ENCODE measurements at regions not wholly inside any gene's neighbourhood (a gene's known extent, or its start where the extent isn't known, plus 50 kb on each side); places are given as distances from the start of the nearest gene placed in this dataset.
"Not testable (repeated sequence)": the region's sequence is repeated elsewhere in the genome, so short reads cannot be mapped to it uniquely, and the experiment has no call there.

- H3K4me3 ChIP-seq (ENCODE audit: low read length) = no peak overlapping the region
- DNase-seq (ENCODE audit: low read depth, low spot score) = no peak
Observed at GRCh38 chr6:17015144-17015543, 86.7 kb upstream of the STMND1 start.

- H3K4me3 ChIP-seq (ENCODE audit: low read length) = no peak overlapping the region
- DNase-seq (ENCODE audit: low read depth, low spot score) = no peak
Observed at GRCh38 chr6:17013701-17014100, 88.1 kb upstream of the STMND1 start.

- no peak for DNase-seq (ENCODE audit: low read depth, low spot score)
- no peak overlapping the region for H3K4me3 ChIP-seq (ENCODE audit: low read length)
Observed at GRCh38 chr6:17012421-17013225, 89.2 kb upstream of the STMND1 start.

DNA sequence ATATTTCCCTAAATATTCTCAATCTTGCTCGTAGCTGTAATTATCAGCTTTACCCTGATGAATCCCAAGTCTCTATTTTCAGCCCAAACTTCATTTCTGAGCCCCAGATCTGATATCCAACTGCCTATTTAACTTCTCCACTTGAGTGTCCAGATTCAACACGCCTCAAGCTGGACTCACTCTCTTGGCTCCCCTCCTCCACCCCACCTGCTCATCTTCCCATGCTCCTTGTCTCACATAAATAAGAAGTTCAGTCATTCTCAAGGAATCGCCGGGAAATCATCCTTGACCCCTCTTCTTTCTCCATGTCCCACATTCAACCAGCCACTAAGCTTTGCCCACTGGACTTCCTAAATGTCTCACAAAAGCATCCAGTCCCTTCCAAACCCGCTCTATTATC lies 89.9 kb upstream of the STMND1 start:
- DNase-seq (ENCODE audit: low read depth, low spot score) = no peak
- H3K4me3 ChIP-seq (ENCODE audit: low read length) = no peak overlapping the region

GRCh38 chr6:17007749-17008148 lies 94.1 kb upstream of the STMND1 start:
- H3K4me3 ChIP-seq (ENCODE audit: low read length) = no peak overlapping the region
- no peak for DNase-seq (ENCODE audit: low read depth, low spot score)

DNA sequence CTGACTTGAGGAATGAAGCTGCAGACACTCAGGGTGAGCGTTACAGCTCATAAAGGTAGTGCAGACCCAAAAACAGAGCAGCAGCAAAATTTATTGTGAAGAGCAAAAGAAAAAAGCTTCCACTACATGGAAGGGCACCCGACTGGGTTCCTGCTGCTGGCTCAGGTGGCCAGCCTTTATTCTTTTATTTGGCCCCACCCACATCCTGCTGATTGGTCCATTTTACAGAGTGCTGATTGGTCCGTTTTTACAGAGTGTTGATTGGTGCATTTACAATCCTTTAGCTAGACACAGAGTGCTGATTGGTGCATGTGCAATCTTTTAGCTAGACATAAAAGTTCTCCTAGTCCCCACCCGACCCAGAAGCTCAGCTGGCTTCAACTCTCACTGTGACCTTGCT lies 95.3 kb upstream of the STMND1 start:
- H3K4me3 ChIP-seq (ENCODE audit: low read length) = no peak overlapping the region
- DNase-seq (ENCODE audit: low read depth, low spot score) = no peak

GRCh38 chr6:17004269-17004668 lies 97.6 kb upstream of the STMND1 start:
- DNase-seq (ENCODE audit: low read depth, low spot score) = no peak
- no peak overlapping the region for H3K4me3 ChIP-seq (ENCODE audit: low read length)

DNA sequence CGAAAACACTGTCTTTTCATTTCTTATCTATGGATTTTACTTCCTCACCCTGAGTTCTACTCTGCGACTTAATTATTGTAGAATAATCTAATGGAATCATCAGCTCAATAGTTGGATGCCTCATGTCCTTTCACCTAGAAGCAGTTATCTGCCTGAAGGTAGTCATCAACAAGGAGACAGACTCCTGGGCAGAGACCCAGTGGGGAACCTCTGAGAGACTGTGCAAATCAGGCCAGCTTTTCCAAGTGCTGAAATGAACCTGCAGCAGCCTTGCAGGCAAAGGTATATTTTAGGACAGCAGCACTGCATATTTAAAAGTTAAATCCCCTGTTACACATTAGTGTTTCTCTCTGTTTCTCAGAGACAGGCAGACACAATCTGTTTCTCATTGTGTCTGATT lies 99.7 kb upstream of the STMND1 start:
- no peak overlapping the region for H3K4me3 ChIP-seq (ENCODE audit: low read length)
- DNase-seq (ENCODE audit: low read depth, low spot score) = no peak

DNA sequence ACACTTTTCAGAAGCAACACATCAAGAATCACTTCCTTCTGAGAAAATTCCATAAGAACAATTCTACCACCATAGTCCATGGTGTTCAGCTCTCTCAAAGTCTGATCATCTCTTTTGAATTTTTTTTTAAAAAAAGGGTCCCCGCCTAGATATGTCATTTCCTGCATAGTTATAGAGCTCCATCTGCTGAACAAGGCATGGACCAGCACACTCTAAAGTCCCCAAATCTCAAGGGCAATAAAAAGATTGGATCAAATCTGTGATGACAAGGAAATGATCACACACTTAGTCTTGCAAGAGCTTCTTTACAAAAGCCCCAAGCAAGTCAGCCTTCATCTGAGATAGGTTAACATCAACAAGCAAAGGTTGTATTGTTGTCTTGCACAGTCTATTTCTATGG lies 100.7 kb upstream of the STMND1 start:
- peak; percentile 4 for DNase-seq (ENCODE audit: low read depth, low spot score)
- H3K4me3 ChIP-seq (ENCODE audit: low read length) = no peak overlapping the region

DNA sequence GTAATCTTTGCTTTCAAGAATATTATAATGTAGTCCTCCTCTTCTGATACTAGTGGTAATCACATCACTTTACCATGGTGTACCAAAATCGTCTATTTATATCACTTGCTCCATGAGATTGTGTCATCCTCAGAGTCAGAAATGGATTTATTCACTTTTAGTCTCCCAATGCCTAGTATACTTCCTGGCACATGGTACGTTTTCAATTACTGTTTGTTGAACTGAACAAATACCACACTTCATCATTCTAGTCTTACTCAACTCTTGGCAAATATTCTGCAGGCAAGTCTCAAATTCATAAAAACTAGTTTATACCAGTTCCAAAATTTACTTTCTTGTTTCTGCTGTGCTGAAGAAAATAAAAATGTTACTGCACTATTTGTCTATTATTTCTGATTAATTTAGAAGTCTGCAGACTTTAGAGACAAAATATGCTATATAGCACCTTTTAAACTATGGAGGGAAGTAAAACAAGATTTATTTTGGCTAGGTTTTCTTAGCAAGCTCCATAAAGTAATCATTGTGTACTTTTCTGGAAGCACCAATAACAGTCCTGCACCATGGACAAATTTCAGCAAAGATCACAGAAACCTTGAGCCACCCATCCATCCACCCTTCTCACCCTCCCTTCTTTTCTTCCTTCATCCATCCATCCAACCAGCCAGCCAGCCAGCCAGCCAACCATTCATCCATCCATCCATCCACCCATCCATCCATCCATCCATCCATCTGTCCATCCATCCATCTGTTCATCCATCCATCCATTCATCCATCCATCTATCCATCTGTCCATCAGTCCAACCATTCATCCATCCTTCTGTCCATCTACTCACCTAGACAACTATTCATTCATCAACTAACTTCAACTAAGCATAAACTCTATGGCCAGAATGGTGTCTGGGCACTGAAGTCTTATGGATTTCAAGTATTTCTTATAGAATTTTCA lies 102.1 kb upstream of the STMND1 start:
- DNase-seq (ENCODE audit: low read depth, low spot score) = no peak
- H3K4me3 ChIP-seq (ENCODE audit: low read length) = no peak overlapping the region

- no peak overlapping the region for H3K4me3 ChIP-seq (ENCODE audit: low read length)
- DNase-seq (ENCODE audit: low read depth, low spot score) = no peak
Observed at GRCh38 chr6:16998461-16998860, 103.4 kb upstream of the STMND1 start.

DNA sequence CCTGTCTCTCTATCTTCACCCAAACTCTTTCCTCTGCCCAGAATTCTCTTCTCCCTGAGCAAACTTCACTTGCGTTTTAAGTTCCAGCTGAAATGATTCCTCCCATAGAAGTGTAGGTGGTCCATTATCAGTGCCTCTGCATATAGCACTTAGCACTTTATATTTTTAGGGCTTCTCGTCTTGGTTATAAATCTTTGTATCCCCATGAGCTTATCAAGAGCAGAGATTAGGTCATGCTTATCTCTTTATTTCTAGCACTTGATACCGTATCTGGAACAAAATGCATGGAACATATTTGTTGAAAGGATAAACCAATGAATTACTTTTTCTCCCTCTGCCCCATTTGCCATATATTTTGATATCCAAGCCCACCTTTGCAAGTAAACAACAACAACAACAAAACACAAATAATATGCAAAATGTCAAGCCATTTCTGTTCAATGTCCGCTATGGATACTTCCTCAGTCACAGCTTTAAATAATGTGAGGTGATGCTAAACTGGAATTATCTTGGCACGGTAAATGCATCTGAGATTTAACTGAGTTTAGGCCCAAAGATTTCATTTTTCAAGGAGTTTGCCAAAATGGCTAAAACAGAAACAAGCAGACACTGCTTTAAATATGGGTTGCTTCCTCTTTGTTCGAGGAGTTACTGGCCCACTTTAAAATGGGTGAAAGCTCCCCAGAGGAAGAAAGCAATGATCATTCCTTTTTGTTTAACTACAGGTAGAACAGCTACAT lies 106.2 kb upstream of the STMND1 start:
- DNase-seq (ENCODE audit: low read depth, low spot score) = no peak
- H3K4me3 ChIP-seq (ENCODE audit: low read length) = no peak overlapping the region

DNA sequence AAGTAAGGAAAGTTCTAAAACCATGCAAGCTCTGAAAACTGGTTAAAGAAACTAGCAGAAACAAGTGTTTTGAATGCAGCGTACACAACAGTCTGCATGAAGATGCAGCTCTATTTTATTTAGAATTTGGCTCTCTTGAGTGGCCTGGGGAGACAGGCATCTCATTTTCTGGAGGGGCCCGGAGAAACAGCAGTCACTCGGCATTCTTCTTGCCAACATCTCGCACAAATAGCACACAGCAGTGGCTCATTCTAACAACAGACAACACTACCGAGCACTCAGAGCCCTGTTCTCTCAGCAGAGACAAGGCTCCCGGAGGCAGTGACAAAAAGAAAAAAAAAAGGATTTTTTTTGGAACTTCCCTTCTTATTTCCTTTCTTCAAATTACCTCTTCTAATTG lies 108.5 kb upstream of the STMND1 start:
- DNase-seq (ENCODE audit: low read depth, low spot score) = no peak
- no peak overlapping the region for H3K4me3 ChIP-seq (ENCODE audit: low read length)

GRCh38 chr6:16991981-16992629 lies 109.7 kb upstream of the STMND1 start:
- H3K4me3 ChIP-seq (ENCODE audit: low read length) = no peak overlapping the region
- no peak for DNase-seq (ENCODE audit: low read depth, low spot score)

DNA sequence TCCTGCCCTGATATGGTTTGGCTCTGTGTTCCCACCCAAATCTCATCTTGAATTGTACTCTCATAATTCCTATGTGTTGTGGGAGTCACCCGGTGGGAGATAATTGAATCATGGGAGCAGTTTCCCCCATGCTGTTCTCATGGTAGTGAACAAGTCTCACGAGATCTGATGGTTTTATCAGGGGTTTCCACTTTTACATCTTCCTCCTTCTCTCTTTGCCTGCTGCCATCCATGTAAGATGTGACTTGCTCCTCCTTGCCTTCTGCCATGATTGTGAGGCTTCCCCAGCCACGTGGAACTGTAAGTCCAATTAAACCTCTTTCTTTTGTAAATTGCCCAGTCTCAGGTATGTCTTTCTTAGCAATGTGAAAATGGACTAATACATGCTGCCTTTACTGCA lies 111.9 kb upstream of the STMND1 start:
- not testable (repeated sequence) for H3K4me3 ChIP-seq (ENCODE audit: low read length); DNase-seq (ENCODE audit: low read depth, low spot score)

GRCh38 chr6:16989382-16989781 lies 112.5 kb upstream of the STMND1 start:
- H3K4me3 ChIP-seq (ENCODE audit: low read length) = no peak overlapping the region
- DNase-seq (ENCODE audit: low read depth, low spot score) = no peak

DNA sequence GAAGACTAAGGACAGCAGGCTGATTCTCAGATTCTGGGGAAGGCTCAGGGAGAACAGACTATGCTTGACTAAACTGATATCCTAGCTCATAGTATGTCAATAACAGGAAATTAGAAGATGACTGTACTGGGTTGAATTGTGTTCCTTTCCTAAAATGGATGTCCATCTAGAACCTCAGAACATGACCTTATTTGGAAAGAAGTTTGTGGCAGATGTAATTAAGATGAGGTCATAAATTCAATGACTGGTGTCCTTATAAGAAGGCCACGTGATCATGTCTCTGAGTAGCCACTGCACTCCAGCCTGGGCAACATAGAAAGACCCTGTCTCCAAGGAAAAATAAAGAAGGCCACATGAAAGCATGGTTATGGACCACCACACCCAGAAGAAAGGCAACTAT lies 113.9 kb upstream of the STMND1 start:
- H3K4me3 ChIP-seq (ENCODE audit: low read length) = no peak overlapping the region
- DNase-seq (ENCODE audit: low read depth, low spot score) = no peak

GRCh38 chr6:16985513-16986284 lies 116.2 kb upstream of the STMND1 start:
- no peak for DNase-seq (ENCODE audit: low read depth, low spot score)
- no peak overlapping the region for H3K4me3 ChIP-seq (ENCODE audit: low read length)

- DNase-seq (ENCODE audit: low read depth, low spot score) = no peak
- no peak overlapping the region for H3K4me3 ChIP-seq (ENCODE audit: low read length)
Observed at GRCh38 chr6:16982807-16983206, 119.0 kb upstream of the STMND1 start.
